ENCODE measurements at regions not wholly inside any gene's neighbourhood (a gene's known extent, or its start where the extent isn't known, plus 50 kb on each side); places are given as distances from the start of the nearest gene placed in this dataset.

DNA sequence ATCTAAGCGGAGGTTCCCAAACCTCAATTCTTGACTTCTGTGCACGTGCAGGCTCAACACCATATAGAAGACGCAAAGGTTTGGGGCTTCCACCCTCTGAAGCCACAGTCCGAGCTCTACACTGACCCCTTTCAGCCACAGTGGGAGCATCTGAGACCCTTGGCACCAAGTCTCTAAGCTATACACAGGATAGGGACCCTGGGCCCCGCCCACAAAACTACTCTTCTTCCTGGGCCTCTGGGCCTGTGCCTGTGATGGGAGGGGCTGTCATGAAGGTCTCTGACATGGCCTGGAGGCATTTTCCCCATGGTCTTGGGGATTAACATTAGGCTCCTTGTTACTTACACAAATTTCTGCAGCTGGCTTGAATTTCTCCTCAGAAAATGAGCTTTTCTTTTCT lies 1374.1 kb upstream of the NXPH2 start:
- no peak overlapping the region for H3K9ac ChIP-seq (ENCODE audit: low read depth in 1 of 2, low read length in 2 of 2)
- no peaks in the 10 kb centered on the region for H3K4me1 ChIP-seq (ENCODE audit: control insufficient read depth in 4 of 4, insufficient read depth in 4 of 4, low read length in 3 of 4)
- H3K27me3 ChIP-seq (ENCODE audit: control insufficient read depth in 4 of 4, insufficient read depth in 4 of 4, low read length in 3 of 4), result peaks cover 0 to 4% (median 0%) of the 10 kb centered on the region in 4 donors
- H3K4me3 ChIP-seq (ENCODE audit: low read depth in 1 of 3, low read length in 3 of 3), result no peak overlapping the region
- H3K27ac ChIP-seq (ENCODE audit: low read depth in 1 of 2, low read length in 2 of 2), result no peak overlapping the region
- H3K9me3 ChIP-seq (ENCODE audit: control insufficient read depth in 4 of 4, low read length in 3 of 4), result no peaks in the 10 kb centered on the region
- no peak for DNase-seq (ENCODE audit: low spot score)
- TF ChIP-seq RXRA (IDR thresholded peaks at IDR 0.05), result no peak
- TF ChIP-seq NR2F2 (IDR thresholded peaks at IDR 0.05), result no peak
- TF ChIP-seq, protein P1, sequence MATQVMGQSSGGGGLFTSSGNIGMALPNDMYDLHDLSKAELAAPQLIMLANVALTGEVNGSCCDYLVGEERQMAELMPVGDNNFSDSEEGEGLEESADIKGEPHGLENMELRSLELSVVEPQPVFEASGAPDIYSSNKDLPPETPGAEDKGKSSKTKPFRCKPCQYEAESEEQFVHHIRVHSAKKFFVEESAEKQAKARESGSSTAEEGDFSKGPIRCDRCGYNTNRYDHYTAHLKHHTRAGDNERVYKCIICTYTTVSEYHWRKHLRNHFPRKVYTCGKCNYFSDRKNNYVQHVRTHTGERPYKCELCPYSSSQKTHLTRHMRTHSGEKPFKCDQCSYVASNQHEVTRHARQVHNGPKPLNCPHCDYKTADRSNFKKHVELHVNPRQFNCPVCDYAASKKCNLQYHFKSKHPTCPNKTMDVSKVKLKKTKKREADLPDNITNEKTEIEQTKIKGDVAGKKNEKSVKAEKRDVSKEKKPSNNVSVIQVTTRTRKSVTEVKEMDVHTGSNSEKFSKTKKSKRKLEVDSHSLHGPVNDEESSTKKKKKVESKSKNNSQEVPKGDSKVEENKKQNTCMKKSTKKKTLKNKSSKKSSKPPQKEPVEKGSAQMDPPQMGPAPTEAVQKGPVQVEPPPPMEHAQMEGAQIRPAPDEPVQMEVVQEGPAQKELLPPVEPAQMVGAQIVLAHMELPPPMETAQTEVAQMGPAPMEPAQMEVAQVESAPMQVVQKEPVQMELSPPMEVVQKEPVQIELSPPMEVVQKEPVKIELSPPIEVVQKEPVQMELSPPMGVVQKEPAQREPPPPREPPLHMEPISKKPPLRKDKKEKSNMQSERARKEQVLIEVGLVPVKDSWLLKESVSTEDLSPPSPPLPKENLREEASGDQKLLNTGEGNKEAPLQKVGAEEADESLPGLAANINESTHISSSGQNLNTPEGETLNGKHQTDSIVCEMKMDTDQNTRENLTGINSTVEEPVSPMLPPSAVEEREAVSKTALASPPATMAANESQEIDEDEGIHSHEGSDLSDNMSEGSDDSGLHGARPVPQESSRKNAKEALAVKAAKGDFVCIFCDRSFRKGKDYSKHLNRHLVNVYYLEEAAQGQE (IDR thresholded peaks at IDR 0.05), result no peak
- TF ChIP-seq GABPA (IDR thresholded peaks at IDR 0.05 in 1 of 2, conservative IDR thresholded peaks at IDR 0.05 in 1 of 2), result no peak
- no peak for TF ChIP-seq HNF4A (conservative IDR thresholded peaks at IDR 0.05)
- no peak for TF ChIP-seq FOXA1 (IDR thresholded peaks at IDR 0.05)
- TF ChIP-seq TAF1 (conservative IDR thresholded peaks at IDR 0.05), result no peak
- TF ChIP-seq, protein P2, sequence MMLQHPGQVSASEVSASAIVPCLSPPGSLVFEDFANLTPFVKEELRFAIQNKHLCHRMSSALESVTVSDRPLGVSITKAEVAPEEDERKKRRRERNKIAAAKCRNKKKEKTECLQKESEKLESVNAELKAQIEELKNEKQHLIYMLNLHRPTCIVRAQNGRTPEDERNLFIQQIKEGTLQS (IDR thresholded peaks at IDR 0.05), result no peak
- TF ChIP-seq, protein P3, sequence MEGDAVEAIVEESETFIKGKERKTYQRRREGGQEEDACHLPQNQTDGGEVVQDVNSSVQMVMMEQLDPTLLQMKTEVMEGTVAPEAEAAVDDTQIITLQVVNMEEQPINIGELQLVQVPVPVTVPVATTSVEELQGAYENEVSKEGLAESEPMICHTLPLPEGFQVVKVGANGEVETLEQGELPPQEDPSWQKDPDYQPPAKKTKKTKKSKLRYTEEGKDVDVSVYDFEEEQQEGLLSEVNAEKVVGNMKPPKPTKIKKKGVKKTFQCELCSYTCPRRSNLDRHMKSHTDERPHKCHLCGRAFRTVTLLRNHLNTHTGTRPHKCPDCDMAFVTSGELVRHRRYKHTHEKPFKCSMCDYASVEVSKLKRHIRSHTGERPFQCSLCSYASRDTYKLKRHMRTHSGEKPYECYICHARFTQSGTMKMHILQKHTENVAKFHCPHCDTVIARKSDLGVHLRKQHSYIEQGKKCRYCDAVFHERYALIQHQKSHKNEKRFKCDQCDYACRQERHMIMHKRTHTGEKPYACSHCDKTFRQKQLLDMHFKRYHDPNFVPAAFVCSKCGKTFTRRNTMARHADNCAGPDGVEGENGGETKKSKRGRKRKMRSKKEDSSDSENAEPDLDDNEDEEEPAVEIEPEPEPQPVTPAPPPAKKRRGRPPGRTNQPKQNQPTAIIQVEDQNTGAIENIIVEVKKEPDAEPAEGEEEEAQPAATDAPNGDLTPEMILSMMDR (IDR thresholded peaks at IDR 0.05; ENCODE audit: low read depth, low read length, missing input control), result no peak
- TF ChIP-seq JUND (IDR thresholded peaks at IDR 0.05), result no peak
- no peak for TF ChIP-seq SP1 (IDR thresholded peaks at IDR 0.05)
- TF ChIP-seq, protein P4, sequence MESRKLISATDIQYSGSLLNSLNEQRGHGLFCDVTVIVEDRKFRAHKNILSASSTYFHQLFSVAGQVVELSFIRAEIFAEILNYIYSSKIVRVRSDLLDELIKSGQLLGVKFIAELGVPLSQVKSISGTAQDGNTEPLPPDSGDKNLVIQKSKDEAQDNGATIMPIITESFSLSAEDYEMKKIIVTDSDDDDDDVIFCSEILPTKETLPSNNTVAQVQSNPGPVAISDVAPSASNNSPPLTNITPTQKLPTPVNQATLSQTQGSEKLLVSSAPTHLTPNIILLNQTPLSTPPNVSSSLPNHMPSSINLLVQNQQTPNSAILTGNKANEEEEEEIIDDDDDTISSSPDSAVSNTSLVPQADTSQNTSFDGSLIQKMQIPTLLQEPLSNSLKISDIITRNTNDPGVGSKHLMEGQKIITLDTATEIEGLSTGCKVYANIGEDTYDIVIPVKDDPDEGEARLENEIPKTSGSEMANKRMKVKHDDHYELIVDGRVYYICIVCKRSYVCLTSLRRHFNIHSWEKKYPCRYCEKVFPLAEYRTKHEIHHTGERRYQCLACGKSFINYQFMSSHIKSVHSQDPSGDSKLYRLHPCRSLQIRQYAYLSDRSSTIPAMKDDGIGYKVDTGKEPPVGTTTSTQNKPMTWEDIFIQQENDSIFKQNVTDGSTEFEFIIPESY (IDR thresholded peaks at IDR 0.05), result no peak
- TF ChIP-seq EGR1 (IDR thresholded peaks at IDR 0.05; ENCODE audit: low read depth in 2 of 2), result no peak
- no peak for TF ChIP-seq HNF4G (IDR thresholded peaks at IDR 0.05)
- TF ChIP-seq, protein P5, sequence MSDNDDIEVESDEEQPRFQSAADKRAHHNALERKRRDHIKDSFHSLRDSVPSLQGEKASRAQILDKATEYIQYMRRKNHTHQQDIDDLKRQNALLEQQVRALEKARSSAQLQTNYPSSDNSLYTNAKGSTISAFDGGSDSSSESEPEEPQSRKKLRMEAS (IDR thresholded peaks at IDR 0.05), result no peak
- TF ChIP-seq YY1 (IDR thresholded peaks at IDR 0.05), result no peak
- no peak for TF ChIP-seq FOXA2 (IDR thresholded peaks at IDR 0.05)
- TF ChIP-seq RAD21 (IDR thresholded peaks at IDR 0.05), result no peak
- no peaks in the 10 kb centered on the region for H3K36me3 ChIP-seq (ENCODE audit: control insufficient read depth in 4 of 4, insufficient read depth in 3 of 4, low read depth in 1 of 4, low read length in 3 of 4)
- WGBS, result 68% methylated on average over 5 of the region's 5 CpGs

Data from liver (tissue), 8 donors.